Body of pancreas (tissue), 4 donors: ENCODE measurements at regions not wholly inside any gene's neighbourhood (a gene's known extent, or its start where the extent isn't known, plus 50 kb on each side); places are given as distances from the start of the nearest gene placed in this dataset.

Source experiments
- ATAC-seq: fragments of 150-250 bp; one replicate; pipeline ENCODE4 v1.9.1; 2016
- DNase-seq, 4 donors: peaks; one replicate each; pipeline ENCODE4 v3.0.0-alpha.2; 2019
- H3K27ac ChIP-seq, 4 donors: fragments of 200-600 bp; sonication (generic); 1 replicate in 3 of 4; 2 replicates in 1 of 4; pipeline versions ENCODE4 v1.5.1 to v1.6.1; 2016 to 2019; ENCODE audit warnings: mild to moderate bottlenecking in 1 of 4, mixed read lengths in 1 of 4, moderate library complexity in 1 of 4
- H3K27me3 ChIP-seq, 2 donors: fragments of 200-600 bp; sonication (generic); one replicate each; pipeline ENCODE4 v1.6.0; 2016; ENCODE audit warnings: mild to moderate bottlenecking in 1 of 2
- H3K36me3 ChIP-seq, 2 donors: fragments of 200-600 bp; sonication (generic); replicated peaks in 1 of 2; 2 replicates each; pipeline ENCODE4 v1.5.1; 2016; ENCODE audit warnings: low read depth in 2 of 2; ENCODE audit not compliant: insufficient read depth in 1 of 2
- H3K4me1 ChIP-seq: fragments of 200-600 bp; sonication (generic); one replicate; pipeline ENCODE4 v1.6.0; 2016
- H3K4me3 ChIP-seq, 2 donors: fragments of 200-600 bp; sonication (generic); 1 replicate in 1 of 2; 2 replicates in 1 of 2; pipeline ENCODE4 v1.5.1; 2016 to 2019
- H3K9me3 ChIP-seq, 3 donors: fragments of 200-600 bp; sonication (generic); 1 replicate in 2 of 3; 2 replicates in 1 of 3; pipeline ENCODE4 v1.5.1; 2016
- CTCF ChIP-seq, 7 experiments: fragments of 450-650 bp in 4 of 7; fragments of 200-600 bp in 3 of 7; sonication (generic) in 3 of 7; IDR thresholded peaks; one replicate each; pipeline ENCODE4 v1.5.1; 2016 to 2019; ENCODE audit warnings: antibody characterized with exemption in 7 of 7
- POLR2A ChIP-seq, 3 donors: fragments of 450-650 bp; IDR thresholded peaks; one replicate each; pipeline ENCODE4 v1.6.1; 2016; ENCODE audit warnings: antibody characterized with exemption in 3 of 3, mild to moderate bottlenecking in 2 of 3
- WGBS, 2 donors: methylation state at CpG; one replicate each; pipeline ENCODE4 v1.1.5; 2017; 5-methylcytosine and 5-hydroxymethylcytosine counted together
- intact Hi-C: fragments of 100-400 bp; cut with DNase I; formaldehyde crosslinking; loops from one replicate; pipeline ENCODE4 v1.15.1; 2023

GRCh38 chr15:29632671-29633406, 189.4 kb downstream of the TJP1 start:
- no peak for DNase-seq
- no peaks in the 10 kb centered on the region for H3K27me3 ChIP-seq
- H3K4me1 ChIP-seq, result peaks cover 47% of the 10 kb centered on the region
- WGBS, 2 donors, result 31 to 43% methylated on average over 7 to 8 of the region's 8 CpGs
- no peaks in the 10 kb centered on the region for H3K9me3 ChIP-seq
- no peak overlapping the region for H3K4me3 ChIP-seq
- intact Hi-C loops, result no loop called here
- ATAC-seq, result no peak
- no peak overlapping the region for H3K27ac ChIP-seq
- no peak for TF ChIP-seq POLR2A (IDR thresholded peaks at IDR 0.05)
- TF ChIP-seq CTCF (IDR thresholded peaks at IDR 0.05), result no peak
- H3K36me3 ChIP-seq, result no peaks in the 10 kb centered on the region

GRCh38 chr15:29631076-29632070, 190.9 kb downstream of the TJP1 start:
- Histone ChIP-seq H3K27ac (peak overlapping the region in 3 of 4 donors; percentile 13 to 63 (median 45)), H3K4me1 (peaks cover 33% of the 10 kb centered on the region), H3K4me3 (no peak overlapping the region), H3K9me3 (no peaks in the 10 kb centered on the region), H3K27me3 (no peaks in the 10 kb centered on the region), H3K36me3 (no peaks in the 10 kb centered on the region)
- ATAC-seq (peak; percentile 82), DNase-seq (peak; percentile 89 to 95 (median 93))
- TF ChIP-seq CTCF (IDR thresholded peaks at IDR 0.05) (peak in 3 of 7 experiments; percentile 4 to 24 (median 9)), POLR2A (IDR thresholded peaks at IDR 0.05) (peak in 1 of 3 donors; percentile 9)
- intact Hi-C loops, result no loop called here
- WGBS, 2 donors, result 36 to 45% methylated on average over 10 of the region's 10 CpGs

- Histone ChIP-seq H3K36me3 (no peaks in the 10 kb centered on the region), H3K4me3 (no peak overlapping the region), H3K4me1 (no peaks in the 10 kb centered on the region), H3K9me3 (no peaks in the 10 kb centered on the region), H3K27ac (no peak overlapping the region), H3K27me3 (no peaks in the 10 kb centered on the region)
- intact Hi-C loops, result no loop called here
- TF ChIP-seq POLR2A (IDR thresholded peaks at IDR 0.05), result no peak
- TF ChIP-seq CTCF (IDR thresholded peaks at IDR 0.05), result no peak
- ATAC-seq, result no peak
- DNase-seq, result no peak
- WGBS, 2 donors, result 83 to 84% methylated on average over 8 of the region's 8 CpGs
These were observed 198.0 kb downstream of the TJP1 start for GRCh38 chr15:29624271-29624670.

- DNase-seq (no peak), ATAC-seq (no peak)
- TF ChIP-seq CTCF (IDR thresholded peaks at IDR 0.05) (no peak), POLR2A (IDR thresholded peaks at IDR 0.05) (no peak)
- H3K36me3 ChIP-seq, result no peaks in the 10 kb centered on the region
- no peaks in the 10 kb centered on the region for H3K27me3 ChIP-seq
- H3K4me1 ChIP-seq, result no peaks in the 10 kb centered on the region
- H3K27ac ChIP-seq, result no peak overlapping the region
- intact Hi-C loops, result no loop called here
- no peak overlapping the region for H3K4me3 ChIP-seq
- H3K9me3 ChIP-seq, result no peaks in the 10 kb centered on the region
- 63 to 79% methylated on average over 6 of the region's 6 CpGs for WGBS, 2 donors
These were observed 199.1 kb downstream of the TJP1 start for GRCh38 chr15:29623116-29623639.
